Fibroblast of lung (primary cell): ENCODE measurements at regions not wholly inside any gene's neighbourhood (a gene's known extent, or its start where the extent isn't known, plus 50 kb on each side); places are given as distances from the start of the nearest gene placed in this dataset.

Source experiments
- CTCF ChIP-seq, 2 donors: IDR thresholded peaks in 1 of 2; conservative IDR thresholded peaks in 1 of 2; 1 replicate in 1 of 2; 2 replicates in 1 of 2; pipeline ENCODE4 v1.5.1; 2011 to 2012; ENCODE audit warnings: low read length in 2 of 2, control low read depth in 1 of 2, inconsistent platforms in 1 of 2, low read depth in 1 of 2, mild to moderate bottlenecking in 1 of 2
- EZH2 ChIP-seq: IDR thresholded peaks from 2 replicates; pipeline ENCODE4 v1.5.1; 2012; ENCODE audit warnings: low read length, control low read depth, mild to moderate bottlenecking; ENCODE audit errors: missing control alignments

GRCh38 chr5:127203818-127204217, 86.8 kb upstream of the MEGF10 start:
- no peak for TF ChIP-seq CTCF (conservative IDR thresholded peaks at IDR 0.05 in 1 of 2, IDR thresholded peaks at IDR 0.05 in 1 of 2; ENCODE audit: low read depth in 1 of 2, low read length in 2 of 2)
- no peak for TF ChIP-seq EZH2
